Keratinocyte (primary cell): ENCODE measurements at regions not wholly inside any gene's neighbourhood (a gene's known extent, or its start where the extent isn't known, plus 50 kb on each side); places are given as distances from the start of the nearest gene placed in this dataset.

ENCODE experiments used
- DNase-seq: peaks from one replicate; pipeline ENCODE4 v3.0.0-alpha.2; 2011; ENCODE audit warnings: low read depth, missing footprints, low spot score
- FAIRE-seq: peaks from 2 replicates; lab custom pipeline; 2011; peaks lifted over from hg19 to GRCh38; lab: Jason Lieb, UNC
- H2AFZ ChIP-seq: 2 replicates; pipeline ENCODE4 v1.6.0; 2012; ENCODE audit warnings: low read length, control low read depth, inconsistent platforms; ENCODE audit not compliant: control insufficient read depth
- H3K27ac ChIP-seq: 2 replicates; pipeline ENCODE4 v1.5.1; 2011; ENCODE audit warnings: low read length; ENCODE audit not compliant: control insufficient read depth, insufficient read depth
- H3K27me3 ChIP-seq: 3 replicates; pipeline ENCODE4 v1.6.0; 2011; ENCODE audit warnings: low read length; ENCODE audit not compliant: control insufficient read depth, insufficient read depth; ENCODE audit errors: extremely low read depth
- H3K36me3 ChIP-seq, 2 experiments: 2 replicates in 1 of 2; 3 replicates in 1 of 2; pipeline ENCODE4 v1.5.1; 2011; ENCODE audit warnings: low read length in 2 of 2, mild to moderate bottlenecking in 1 of 2; ENCODE audit not compliant: control insufficient read depth in 2 of 2, insufficient read depth in 2 of 2; ENCODE audit errors: extremely low read depth in 1 of 2
- H3K4me1 ChIP-seq: 3 replicates; pipeline ENCODE4 v1.5.1; 2011; ENCODE audit warnings: low read length; ENCODE audit not compliant: control insufficient read depth, insufficient read depth; ENCODE audit errors: extremely low read depth
- H3K4me2 ChIP-seq: 3 replicates; pipeline ENCODE4 v1.6.0; 2011; ENCODE audit warnings: low read depth, low read length; ENCODE audit not compliant: control insufficient read depth, insufficient read depth; ENCODE audit errors: extremely low read depth
- H3K4me3 ChIP-seq, 3 experiments: fragments of 200-600 bp in 1 of 3; sonication (generic) in 1 of 3; 2 replicates in 2 of 3; 3 replicates in 1 of 3; pipeline ENCODE4 v1.5.1; 2011 to 2016; ENCODE audit warnings: low read length in 3 of 3, mild to moderate bottlenecking in 3 of 3, control low read depth in 2 of 3, inconsistent platforms in 1 of 3, low read depth in 1 of 3, mixed read lengths in 1 of 3, mixed run types in 1 of 3, moderate library complexity in 1 of 3; ENCODE audit not compliant: control insufficient read depth in 2 of 3, insufficient read depth in 2 of 3; ENCODE audit errors: extremely low read depth in 1 of 3
- H3K79me2 ChIP-seq: 2 replicates; pipeline ENCODE4 v1.6.0; 2012; ENCODE audit warnings: low read length; ENCODE audit not compliant: control insufficient read depth, insufficient read depth
- H3K9ac ChIP-seq: 3 replicates; pipeline ENCODE4 v1.6.0; 2011; ENCODE audit warnings: low read length; ENCODE audit not compliant: control insufficient read depth, insufficient read depth; ENCODE audit errors: extremely low read depth
- H3K9me1 ChIP-seq: 3 replicates; pipeline ENCODE4 v1.6.0; 2011; ENCODE audit warnings: low read length; ENCODE audit not compliant: control insufficient read depth, insufficient read depth; ENCODE audit errors: extremely low read depth
- H3K9me3 ChIP-seq: 2 replicates; pipeline ENCODE4 v1.5.1; 2012; ENCODE audit warnings: low read depth, low read length; ENCODE audit not compliant: control insufficient read depth
- H4K20me1 ChIP-seq: 3 replicates; pipeline ENCODE4 v1.6.0; 2011; ENCODE audit warnings: low read length; ENCODE audit not compliant: control insufficient read depth, insufficient read depth; ENCODE audit errors: extremely low read depth
- EZH2 ChIP-seq: IDR thresholded peaks from one replicate; pipeline ENCODE4 v1.6.1; 2012; ENCODE audit warnings: inconsistent platforms, mild to moderate bottlenecking, low read length, moderate library complexity
- dilution Hi-C: fragments of 300-500 bp; cut with MboI; formaldehyde crosslinking; loops from one replicate; pipeline ENCODE4 v1.7.0; 2020; ENCODE audit warnings: low sequenced_read_pairs; ENCODE audit not compliant: extremely low pct_ligation_motif_present
- TF ChIP-seq, protein P1 (sequence below), 3 experiments: IDR thresholded peaks in 1 of 3; conservative IDR thresholded peaks in 1 of 3; optimal IDR thresholded peaks in 1 of 3; 2 replicates in 2 of 3; 3 replicates in 1 of 3; pipeline versions ENCODE3 to v1.5.1; 2011; ENCODE audit warnings: low read length in 3 of 3, mild to moderate bottlenecking in 3 of 3, moderate library complexity in 2 of 3, control low read depth in 1 of 3, inconsistent platforms in 1 of 3; ENCODE audit not compliant: insufficient read depth in 2 of 3; ENCODE audit errors: extremely low read depth in 1 of 3

DNA sequence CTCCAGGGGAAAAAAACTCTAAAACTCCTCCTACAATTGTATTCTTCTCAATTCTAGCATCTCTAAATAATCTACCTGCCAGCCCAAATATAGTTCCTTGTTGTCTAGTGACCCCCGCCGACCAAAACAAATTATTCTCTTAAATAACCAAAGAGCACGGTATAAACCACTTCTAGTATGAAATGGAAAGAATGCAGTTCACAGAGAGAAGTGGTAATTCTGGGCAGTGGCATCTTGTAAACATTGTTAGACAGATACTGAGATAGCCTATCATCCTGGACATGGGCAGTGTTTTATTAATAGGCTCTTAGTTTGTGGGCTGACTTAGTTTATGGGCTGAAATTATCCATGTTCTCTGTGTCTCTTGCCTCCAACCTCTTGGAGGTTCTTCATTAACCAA lies 1412.6 kb upstream of the CDH9 start:
- H3K9me3 ChIP-seq: no peaks in the 10 kb centered on the region
- H3K27me3 ChIP-seq: no peaks in the 10 kb centered on the region
- H3K9me1 ChIP-seq: no peaks in the 10 kb centered on the region
- no peak overlapping the region for H2AFZ ChIP-seq
- no peaks in the 10 kb centered on the region for H3K79me2 ChIP-seq
- dilution Hi-C loops: no loop called here
- H3K4me2 ChIP-seq: no peak overlapping the region
- TF ChIP-seq, protein P1, sequence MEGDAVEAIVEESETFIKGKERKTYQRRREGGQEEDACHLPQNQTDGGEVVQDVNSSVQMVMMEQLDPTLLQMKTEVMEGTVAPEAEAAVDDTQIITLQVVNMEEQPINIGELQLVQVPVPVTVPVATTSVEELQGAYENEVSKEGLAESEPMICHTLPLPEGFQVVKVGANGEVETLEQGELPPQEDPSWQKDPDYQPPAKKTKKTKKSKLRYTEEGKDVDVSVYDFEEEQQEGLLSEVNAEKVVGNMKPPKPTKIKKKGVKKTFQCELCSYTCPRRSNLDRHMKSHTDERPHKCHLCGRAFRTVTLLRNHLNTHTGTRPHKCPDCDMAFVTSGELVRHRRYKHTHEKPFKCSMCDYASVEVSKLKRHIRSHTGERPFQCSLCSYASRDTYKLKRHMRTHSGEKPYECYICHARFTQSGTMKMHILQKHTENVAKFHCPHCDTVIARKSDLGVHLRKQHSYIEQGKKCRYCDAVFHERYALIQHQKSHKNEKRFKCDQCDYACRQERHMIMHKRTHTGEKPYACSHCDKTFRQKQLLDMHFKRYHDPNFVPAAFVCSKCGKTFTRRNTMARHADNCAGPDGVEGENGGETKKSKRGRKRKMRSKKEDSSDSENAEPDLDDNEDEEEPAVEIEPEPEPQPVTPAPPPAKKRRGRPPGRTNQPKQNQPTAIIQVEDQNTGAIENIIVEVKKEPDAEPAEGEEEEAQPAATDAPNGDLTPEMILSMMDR (optimal IDR thresholded peaks at IDR 0.05 in 1 of 3, IDR thresholded peaks at IDR 0.05 in 1 of 3, conservative IDR thresholded peaks at IDR 0.05 in 1 of 3; ENCODE audit: extremely low read depth in 1 of 3, insufficient read depth in 2 of 3, low read length in 3 of 3): no peak
- no peak for TF ChIP-seq EZH2
- FAIRE-seq (no peak), DNase-seq (no peak)
- no peak overlapping the region for H3K4me3 ChIP-seq
- no peaks in the 10 kb centered on the region for H3K4me1 ChIP-seq
- H3K27ac ChIP-seq: no peak overlapping the region
- H4K20me1 ChIP-seq: no peaks in the 10 kb centered on the region
- no peak overlapping the region for H3K9ac ChIP-seq
- H3K36me3 ChIP-seq: no peaks in the 10 kb centered on the region

DNA sequence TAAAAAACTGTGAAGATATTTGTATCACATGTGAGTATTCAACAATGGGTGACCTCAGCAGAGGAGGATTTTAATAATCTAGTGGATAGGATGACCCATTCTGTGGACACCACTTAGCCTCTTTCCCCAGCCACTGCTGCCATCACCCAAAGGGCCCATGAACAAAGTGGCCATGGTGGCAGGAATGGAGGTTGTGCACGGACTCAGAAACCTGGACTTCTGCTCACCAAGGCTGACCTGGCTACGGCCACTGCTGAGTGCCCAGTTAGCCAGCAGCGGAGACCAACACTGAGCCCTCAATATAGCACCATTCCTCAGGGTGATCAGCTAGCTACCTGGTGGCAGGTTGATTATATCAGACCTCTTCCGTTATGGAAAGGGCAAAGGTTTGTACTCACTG lies 1410.4 kb upstream of the CDH9 start:
- Histone ChIP-seq H3K79me2 (no peaks in the 10 kb centered on the region), H3K36me3 (no peaks in the 10 kb centered on the region), H3K9ac (no peak overlapping the region), H3K9me3 (no peaks in the 10 kb centered on the region), H4K20me1 (no peaks in the 10 kb centered on the region), H3K4me1 (no peaks in the 10 kb centered on the region), H2AFZ (no peak overlapping the region), H3K9me1 (no peaks in the 10 kb centered on the region), H3K4me3 (no peak overlapping the region), H3K27ac (no peak overlapping the region), H3K4me2 (no peak overlapping the region), H3K27me3 (no peaks in the 10 kb centered on the region)
- FAIRE-seq: no peak
- no peak for DNase-seq
- TF ChIP-seq, protein P1 (optimal IDR thresholded peaks at IDR 0.05 in 1 of 3, IDR thresholded peaks at IDR 0.05 in 1 of 3, conservative IDR thresholded peaks at IDR 0.05 in 1 of 3; ENCODE audit: extremely low read depth in 1 of 3, insufficient read depth in 2 of 3, low read length in 3 of 3): no peak
- dilution Hi-C loops: no loop called here
